Mucosa of descending colon (tissue), 3 donors: ENCODE measurements at regions not wholly inside any gene's neighbourhood (a gene's known extent, or its start where the extent isn't known, plus 50 kb on each side); places are given as distances from the start of the nearest gene placed in this dataset.

Experiments used
- ATAC-seq: fragments of 200-7000 bp; cut with Tn5 transposase; one replicate; pipeline ENCODE4 v1.9.1; 2020; ENCODE audit warnings: mild to moderate bottlenecking, moderate library complexity
- DNase-seq, 3 donors: peaks; one replicate each; pipeline ENCODE4 v3.0.0-alpha.2; 2020
- H3K36me3 ChIP-seq: fragments of 200-600 bp; one replicate; pipeline ENCODE4 v1.8.0; 2021; ENCODE audit warnings: low read depth, mild to moderate bottlenecking
- H3K4me1 ChIP-seq: fragments of 200-600 bp; one replicate; pipeline ENCODE4 v1.8.0; 2021; ENCODE audit warnings: low read depth, mild to moderate bottlenecking
- H3K4me3 ChIP-seq: fragments of 200-600 bp; one replicate; pipeline ENCODE4 v1.8.0; 2021; ENCODE audit warnings: mild to moderate bottlenecking
- H3K9me3 ChIP-seq: fragments of 200-600 bp; one replicate; pipeline ENCODE4 v1.8.0; 2021; ENCODE audit warnings: mild to moderate bottlenecking
- CTCF ChIP-seq: fragments of 200-600 bp; IDR thresholded peaks from one replicate; pipeline ENCODE4 v1.8.0; 2022; ENCODE audit warnings: antibody characterized with exemption, mild to moderate bottlenecking
- intact Hi-C, 2 donors: fragments of 100-400 bp; cut with DNase I in 1 of 2; cut with micrococcal nuclease in 1 of 2; formaldehyde crosslinking; loops; one replicate each; pipeline versions ENCODE4 v1.11.0 to v1.11.1; 2022; cut with DNase I, micrococcal nuclease
- donor health status: DM: no; HTN: no; CAD: no; lungs with moderate emphysema.
- donor health status: DM: no; HTN: no; CAD: no.
- donor health status: DM: no; HTN: yes; CAD: no.

DNA sequence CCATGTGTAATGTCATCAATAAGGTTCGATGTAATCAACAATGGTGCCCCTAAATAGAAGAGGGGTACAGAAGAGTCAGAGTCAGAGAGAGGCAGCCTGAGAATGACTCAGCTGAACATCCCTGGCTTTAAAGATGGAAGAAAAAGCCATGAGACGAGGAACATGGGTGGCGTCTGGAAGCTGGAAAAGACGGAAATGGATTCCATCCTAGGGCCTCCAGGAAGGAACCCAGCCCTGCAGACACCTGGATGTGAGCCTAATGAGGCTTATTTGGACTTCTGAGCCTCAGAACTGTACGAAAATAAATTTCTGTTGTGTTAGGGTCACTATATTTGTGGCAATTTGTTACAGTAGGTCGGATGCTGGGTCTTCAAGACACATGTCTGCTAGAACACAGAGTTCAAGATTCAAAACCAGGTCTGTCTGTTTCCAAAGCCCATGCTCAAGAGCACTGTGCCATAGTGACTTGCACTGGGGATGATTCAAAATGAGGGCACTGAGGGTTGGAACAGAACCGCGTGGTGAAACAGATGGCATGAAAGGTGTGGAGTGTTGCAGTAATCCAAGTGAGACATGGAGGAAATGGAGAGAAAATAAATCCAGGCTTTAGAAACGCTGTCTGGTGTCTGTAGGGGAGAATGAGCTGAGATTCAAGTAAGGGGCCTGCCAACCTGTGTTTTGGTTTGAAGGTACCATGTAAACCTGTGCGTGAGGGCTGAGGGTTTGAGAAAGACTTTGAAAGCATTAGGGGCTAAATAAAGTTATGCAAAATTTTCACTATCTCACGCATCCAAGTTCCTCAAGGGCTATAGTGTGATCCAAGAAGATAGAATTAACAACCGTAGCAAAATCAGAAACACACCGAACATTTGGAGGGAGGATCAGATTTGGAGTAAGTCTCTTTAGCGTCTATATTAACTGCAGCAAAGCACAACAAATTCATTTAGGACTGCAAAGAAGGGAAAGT, 849.1 kb upstream of the AUTS2 start:
- no peak for TF ChIP-seq CTCF
- Histone ChIP-seq H3K36me3 (no peaks in the 10 kb centered on the region), H3K4me1 (no peaks in the 10 kb centered on the region), H3K4me3 (no peak overlapping the region), H3K9me3 (peaks cover 20% of the 10 kb centered on the region)
- ATAC-seq (no peak), DNase-seq (no peak)
- intact Hi-C loops, result no loop called here

GRCh38 chr7:68752485-68753178, 845.6 kb upstream of the AUTS2 start:
- no peak for TF ChIP-seq CTCF
- no peak for ATAC-seq
- DNase-seq, result no peak

GRCh38 chr7:68754414-68754813, 843.9 kb upstream of the AUTS2 start:
- H3K4me1 ChIP-seq, result no peaks in the 10 kb centered on the region
- ATAC-seq (no peak), DNase-seq (no peak)
- peaks cover 14% of the 10 kb centered on the region for H3K9me3 ChIP-seq
- TF ChIP-seq CTCF, result no peak
- H3K4me3 ChIP-seq, result no peak overlapping the region
- intact Hi-C loops, result no loop called here
- H3K36me3 ChIP-seq, result no peaks in the 10 kb centered on the region

More at GRCh38 chr7:68752485-68753178, 845.6 kb upstream of the AUTS2 start:
- no peak overlapping the region for H3K4me3 ChIP-seq
- H3K9me3 ChIP-seq, result peaks cover 24% of the 10 kb centered on the region
- intact Hi-C loops, result no loop called here
- no peaks in the 10 kb centered on the region for H3K36me3 ChIP-seq
- H3K4me1 ChIP-seq, result no peaks in the 10 kb centered on the region

- H3K4me1 ChIP-seq, result no peaks in the 10 kb centered on the region
- no peak for DNase-seq
- no peak overlapping the region for H3K4me3 ChIP-seq
- no peaks in the 10 kb centered on the region for H3K36me3 ChIP-seq
- intact Hi-C loops, result no loop called here
- no peak for TF ChIP-seq CTCF
- no peak for ATAC-seq
- H3K9me3 ChIP-seq, result peaks cover 31% of the 10 kb centered on the region
These were observed 841.2 kb upstream of the AUTS2 start for GRCh38 chr7:68756986-68757495.

- intact Hi-C loops, result no loop called here
- TF ChIP-seq CTCF, result no peak
- no peak for ATAC-seq
- Histone ChIP-seq H3K9me3 (peaks cover 39% of the 10 kb centered on the region), H3K4me1 (no peaks in the 10 kb centered on the region), H3K4me3 (no peak overlapping the region), H3K36me3 (no peaks in the 10 kb centered on the region)
- DNase-seq, result no peak
These were observed 837.7 kb upstream of the AUTS2 start for GRCh38 chr7:68760556-68760955.
